ENCODE measurements at regions not wholly inside any gene's neighbourhood (a gene's known extent, or its start where the extent isn't known, plus 50 kb on each side); places are given as distances from the start of the nearest gene placed in this dataset. TPM values are rescaled to one million over a fixed set of nuclear protein-coding genes. Genes with fewer than 3 reads are reported as not detected.

DNA sequence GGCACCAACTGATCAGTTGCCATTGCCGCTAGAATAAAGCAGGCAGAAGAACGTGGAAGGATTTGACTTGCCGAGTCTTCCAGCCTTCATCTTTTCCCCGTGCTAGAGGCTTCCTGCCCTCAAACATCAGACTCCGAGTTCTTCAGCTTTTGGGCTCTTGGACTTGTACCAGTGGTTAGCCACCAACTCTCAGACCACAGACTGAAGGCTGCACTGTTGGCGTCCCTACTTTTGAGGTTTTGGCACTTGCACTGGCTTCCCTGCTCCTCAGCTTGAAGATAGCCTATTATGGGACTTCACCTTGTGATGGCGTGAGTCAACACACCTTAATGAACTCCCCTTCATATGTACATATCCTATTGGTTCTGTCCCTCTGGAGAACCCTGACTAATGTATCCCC is 57.3 kb upstream of the KCND2 start:
- TF ChIP-seq, protein P1, sequence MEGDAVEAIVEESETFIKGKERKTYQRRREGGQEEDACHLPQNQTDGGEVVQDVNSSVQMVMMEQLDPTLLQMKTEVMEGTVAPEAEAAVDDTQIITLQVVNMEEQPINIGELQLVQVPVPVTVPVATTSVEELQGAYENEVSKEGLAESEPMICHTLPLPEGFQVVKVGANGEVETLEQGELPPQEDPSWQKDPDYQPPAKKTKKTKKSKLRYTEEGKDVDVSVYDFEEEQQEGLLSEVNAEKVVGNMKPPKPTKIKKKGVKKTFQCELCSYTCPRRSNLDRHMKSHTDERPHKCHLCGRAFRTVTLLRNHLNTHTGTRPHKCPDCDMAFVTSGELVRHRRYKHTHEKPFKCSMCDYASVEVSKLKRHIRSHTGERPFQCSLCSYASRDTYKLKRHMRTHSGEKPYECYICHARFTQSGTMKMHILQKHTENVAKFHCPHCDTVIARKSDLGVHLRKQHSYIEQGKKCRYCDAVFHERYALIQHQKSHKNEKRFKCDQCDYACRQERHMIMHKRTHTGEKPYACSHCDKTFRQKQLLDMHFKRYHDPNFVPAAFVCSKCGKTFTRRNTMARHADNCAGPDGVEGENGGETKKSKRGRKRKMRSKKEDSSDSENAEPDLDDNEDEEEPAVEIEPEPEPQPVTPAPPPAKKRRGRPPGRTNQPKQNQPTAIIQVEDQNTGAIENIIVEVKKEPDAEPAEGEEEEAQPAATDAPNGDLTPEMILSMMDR (IDR thresholded peaks at IDR 0.05; ENCODE audit: insufficient read depth, low read length) = no peak
- DNase-seq (ENCODE audit: low read depth) = no peak
- H3K4me3 ChIP-seq (ENCODE audit: low read depth, low read length) = no peak overlapping the region

DNA sequence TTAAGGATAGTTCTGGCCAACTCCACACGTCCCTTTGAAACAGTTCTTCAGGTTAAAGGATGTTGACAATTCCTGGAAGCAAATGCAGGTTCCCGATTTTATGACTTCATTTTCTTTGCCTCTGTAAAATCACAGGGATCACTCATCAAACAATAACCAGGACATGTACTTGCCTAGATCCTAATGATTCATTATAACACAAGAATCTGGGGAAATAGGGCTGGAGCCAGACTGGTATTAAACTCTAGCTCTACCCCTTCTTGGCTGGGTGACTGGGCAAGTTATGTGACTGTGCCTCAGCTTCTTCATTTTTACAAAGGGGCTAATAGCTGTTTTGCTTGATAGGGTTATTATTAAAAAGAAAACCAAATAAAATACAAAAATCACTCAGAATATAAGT is 56.0 kb upstream of the KCND2 start:
- TF ChIP-seq, protein P1 (IDR thresholded peaks at IDR 0.05; ENCODE audit: insufficient read depth, low read length) = no peak
- DNase-seq (ENCODE audit: low read depth) = no peak
- no peak overlapping the region for H3K4me3 ChIP-seq (ENCODE audit: low read depth, low read length)

DNA sequence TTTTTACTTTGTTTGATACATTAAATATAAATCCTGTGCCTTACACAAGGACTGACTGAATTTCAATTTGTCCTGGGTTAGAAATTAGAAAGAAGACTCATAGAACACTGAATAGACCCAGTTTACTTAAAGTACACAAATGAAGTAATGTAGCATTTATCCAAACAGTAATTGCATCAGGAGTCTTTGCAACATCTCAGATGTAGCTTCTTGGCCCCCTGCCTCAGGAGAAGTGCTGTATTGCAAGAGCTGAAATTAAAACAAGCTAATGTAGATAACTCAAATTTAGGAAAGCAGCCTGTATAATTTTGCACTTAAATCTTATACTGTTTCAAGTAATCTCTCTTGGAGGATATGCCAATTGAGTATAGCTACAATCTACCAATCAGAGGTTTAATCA is 54.3 kb upstream of the KCND2 start:
- DNase-seq (ENCODE audit: low read depth) = peak; percentile 68
- TF ChIP-seq, protein P1 (IDR thresholded peaks at IDR 0.05; ENCODE audit: insufficient read depth, low read length) = no peak
- no peak overlapping the region for H3K4me3 ChIP-seq (ENCODE audit: low read depth, low read length)

DNA sequence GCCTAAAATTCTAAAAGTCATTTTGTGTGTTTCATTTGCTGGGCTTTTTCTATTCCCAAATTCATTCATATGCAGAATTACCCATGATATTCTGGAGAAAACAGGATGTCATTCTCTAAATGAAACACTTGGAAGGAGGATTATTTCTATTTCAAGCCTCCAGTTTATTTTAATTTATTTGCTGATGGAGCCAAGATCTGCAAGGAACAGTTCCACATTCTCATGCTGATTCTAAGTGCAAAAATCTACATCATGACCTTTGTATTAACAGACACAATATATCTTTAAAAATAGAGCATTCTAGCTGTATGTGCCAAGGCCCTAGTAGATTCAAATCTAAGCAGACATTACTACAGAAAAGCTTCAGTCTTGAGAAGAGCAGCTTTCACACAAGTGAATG is 51.3 kb upstream of the KCND2 start:
- no peak for DNase-seq (ENCODE audit: low read depth)
- TF ChIP-seq, protein P1 (IDR thresholded peaks at IDR 0.05; ENCODE audit: insufficient read depth, low read length) = no peak

More for the DNA sequence above, 51.3 kb upstream of the KCND2 start:
- H3K4me3 ChIP-seq (ENCODE audit: low read depth, low read length) = no peak overlapping the region

Small RNA genes in the stretch of these regions (small RNA-seq; reads per million reads assigned to genes)
- not detected for gene RNU1-29P

Data from fibroblast of the aortic adventitia (primary cell).